ENCODE measurements at regions not wholly inside any gene's neighbourhood (a gene's known extent, or its start where the extent isn't known, plus 50 kb on each side); places are given as distances from the start of the nearest gene placed in this dataset.

DNA sequence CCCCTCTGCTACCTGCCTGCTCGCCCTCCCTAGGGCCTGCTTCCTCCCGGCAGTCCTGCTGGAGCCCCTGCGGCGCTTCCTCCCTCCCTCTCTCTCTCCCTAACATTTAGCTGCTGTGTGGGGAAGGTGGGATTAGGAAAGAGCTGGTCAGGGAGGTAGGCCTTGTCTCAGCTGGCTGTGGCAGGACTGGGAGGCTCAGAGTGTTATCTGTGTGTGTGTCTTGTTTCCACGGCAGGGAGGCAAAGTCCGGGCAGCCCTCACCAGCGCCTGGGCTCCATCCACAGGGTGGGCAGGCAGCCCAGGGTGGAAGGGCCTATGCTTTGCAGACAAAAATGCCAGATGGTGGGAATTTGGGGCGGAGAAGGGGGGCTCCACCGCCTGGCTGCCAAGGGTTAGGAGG lies 105.7 kb downstream of the RPS24 start:
- no peak overlapping the region for H3K27ac ChIP-seq
- no peaks in the 10 kb centered on the region for H3K36me3 ChIP-seq
- no peak overlapping the region for H3K4me3 ChIP-seq
- no peaks in the 10 kb centered on the region for H3K4me1 ChIP-seq
- no peak for TF ChIP-seq POLR2A (IDR thresholded peaks at IDR 0.05)
- TF ChIP-seq EP300 (IDR thresholded peaks at IDR 0.05): no peak
- TF ChIP-seq, protein P1, sequence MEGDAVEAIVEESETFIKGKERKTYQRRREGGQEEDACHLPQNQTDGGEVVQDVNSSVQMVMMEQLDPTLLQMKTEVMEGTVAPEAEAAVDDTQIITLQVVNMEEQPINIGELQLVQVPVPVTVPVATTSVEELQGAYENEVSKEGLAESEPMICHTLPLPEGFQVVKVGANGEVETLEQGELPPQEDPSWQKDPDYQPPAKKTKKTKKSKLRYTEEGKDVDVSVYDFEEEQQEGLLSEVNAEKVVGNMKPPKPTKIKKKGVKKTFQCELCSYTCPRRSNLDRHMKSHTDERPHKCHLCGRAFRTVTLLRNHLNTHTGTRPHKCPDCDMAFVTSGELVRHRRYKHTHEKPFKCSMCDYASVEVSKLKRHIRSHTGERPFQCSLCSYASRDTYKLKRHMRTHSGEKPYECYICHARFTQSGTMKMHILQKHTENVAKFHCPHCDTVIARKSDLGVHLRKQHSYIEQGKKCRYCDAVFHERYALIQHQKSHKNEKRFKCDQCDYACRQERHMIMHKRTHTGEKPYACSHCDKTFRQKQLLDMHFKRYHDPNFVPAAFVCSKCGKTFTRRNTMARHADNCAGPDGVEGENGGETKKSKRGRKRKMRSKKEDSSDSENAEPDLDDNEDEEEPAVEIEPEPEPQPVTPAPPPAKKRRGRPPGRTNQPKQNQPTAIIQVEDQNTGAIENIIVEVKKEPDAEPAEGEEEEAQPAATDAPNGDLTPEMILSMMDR (IDR thresholded peaks at IDR 0.05): no peak
- 60 to 68% methylated on average over 9 of the region's 9 CpGs for WGBS, 2 donors
- no peak for DNase-seq (ENCODE audit: low spot score in 2 of 2)
- no peaks in the 10 kb centered on the region for H3K9me3 ChIP-seq
- H3K27me3 ChIP-seq: no peaks in the 10 kb centered on the region

DNA sequence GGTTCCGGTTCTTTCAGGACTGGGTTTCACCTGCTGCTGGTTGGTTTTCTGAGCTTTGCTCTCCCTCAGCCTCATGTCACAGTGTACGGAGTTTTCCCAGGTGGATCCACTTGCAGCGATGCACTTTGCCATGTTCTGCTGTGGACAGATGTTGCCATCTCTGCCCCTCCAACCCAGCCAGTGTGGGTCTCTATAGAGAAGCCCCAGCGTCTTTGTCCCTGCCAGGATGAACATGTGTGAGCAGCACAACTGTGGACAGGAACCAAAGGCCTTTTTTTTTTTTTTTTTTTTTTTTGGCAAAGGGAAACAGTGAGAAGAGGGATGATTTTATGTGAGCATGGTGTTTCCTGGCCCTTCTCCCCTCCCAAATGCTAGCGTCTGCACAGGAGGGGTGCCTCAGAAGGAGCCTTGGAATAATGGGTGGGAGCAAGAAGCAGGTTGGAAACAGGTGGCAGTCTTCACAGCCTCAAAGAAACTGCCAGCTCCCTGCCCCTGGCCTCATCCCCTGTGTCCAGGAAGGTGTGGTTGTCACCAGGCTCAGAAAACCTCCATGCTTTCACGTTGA lies 106.5 kb downstream of the RPS24 start:
- Histone ChIP-seq H3K27me3 (no peaks in the 10 kb centered on the region), H3K27ac (no peak overlapping the region), H3K4me3 (no peak overlapping the region), H3K36me3 (no peaks in the 10 kb centered on the region), H3K9me3 (no peaks in the 10 kb centered on the region), H3K4me1 (no peaks in the 10 kb centered on the region)
- WGBS, 2 donors: 60 to 70% methylated on average over 6 of the region's 6 CpGs
- no peak for DNase-seq (ENCODE audit: low spot score in 2 of 2)
- no peak for TF ChIP-seq EP300 (IDR thresholded peaks at IDR 0.05)
- no peak for TF ChIP-seq POLR2A (IDR thresholded peaks at IDR 0.05)
- TF ChIP-seq, protein P1 (IDR thresholded peaks at IDR 0.05): no peak

- H3K9me3 ChIP-seq: peaks cover 0 to 5% (median 0%) of the 10 kb centered on the region in 4 donors
- DNase-seq (ENCODE audit: low spot score in 2 of 2): no peak
- H3K4me1 ChIP-seq: no peaks in the 10 kb centered on the region
- no peak for TF ChIP-seq POLR2A (IDR thresholded peaks at IDR 0.05)
- H3K4me3 ChIP-seq: no peak overlapping the region
- H3K36me3 ChIP-seq: no peaks in the 10 kb centered on the region
- no peak overlapping the region for H3K27ac ChIP-seq
- 84 to 86% methylated on average over 3 of the region's 3 CpGs for WGBS, 2 donors
- H3K27me3 ChIP-seq: no peaks in the 10 kb centered on the region
Observed at GRCh38 chr10:78143576-78143975, 109.9 kb downstream of the RPS24 start.

DNA sequence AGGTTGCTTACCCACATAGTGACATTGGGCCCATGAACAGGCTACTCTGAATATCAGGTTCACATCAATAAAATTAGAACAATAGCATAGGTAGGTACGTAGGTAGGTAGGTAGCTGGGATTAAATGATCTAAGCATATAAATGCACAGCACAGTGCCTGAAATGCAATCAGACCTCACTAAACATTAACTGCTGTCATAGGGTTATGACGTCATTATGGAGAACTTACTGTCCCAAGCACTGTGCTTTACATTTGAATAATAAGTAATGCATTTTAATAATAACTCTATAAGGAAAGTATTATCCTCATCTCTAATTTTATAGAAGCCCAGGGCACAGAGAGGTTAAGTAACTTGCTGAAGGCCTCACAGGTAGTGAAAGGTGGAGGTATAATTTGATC lies 112.5 kb downstream of the RPS24 start:
- Histone ChIP-seq H3K27me3 (no peaks in the 10 kb centered on the region), H3K9me3 (peaks cover 0 to 5% (median 0%) of the 10 kb centered on the region in 4 donors), H3K36me3 (no peaks in the 10 kb centered on the region), H3K27ac (no peak overlapping the region), H3K4me3 (no peak overlapping the region), H3K4me1 (no peaks in the 10 kb centered on the region)
- 50 to 52% methylated on average over 2 of the region's 2 CpGs for WGBS, 2 donors
- TF ChIP-seq EP300 (IDR thresholded peaks at IDR 0.05): no peak
- TF ChIP-seq, protein P1 (IDR thresholded peaks at IDR 0.05): no peak
- TF ChIP-seq POLR2A (IDR thresholded peaks at IDR 0.05): no peak
- no peak for DNase-seq (ENCODE audit: low spot score in 2 of 2)

DNA sequence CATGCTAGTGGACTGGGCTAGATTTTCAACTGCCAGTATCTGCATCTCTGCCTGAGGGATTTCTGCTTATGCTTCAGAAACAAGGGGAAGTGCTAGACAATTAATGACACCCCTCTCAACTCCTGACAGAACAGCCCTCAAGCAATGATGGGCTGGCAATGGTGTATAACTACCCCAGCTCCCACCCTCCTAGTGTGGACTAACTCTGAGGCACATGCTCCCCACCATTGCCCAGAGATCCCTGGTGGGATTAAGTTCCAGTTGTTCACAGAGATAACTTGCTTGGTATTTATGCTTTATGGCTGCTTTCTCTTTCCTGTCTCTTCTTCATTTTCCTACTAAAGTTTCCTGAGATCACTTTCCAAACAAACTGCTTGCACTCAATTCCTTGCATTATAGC lies 113.5 kb downstream of the RPS24 start:
- peaks cover 0 to 5% (median 0%) of the 10 kb centered on the region in 4 donors for H3K9me3 ChIP-seq
- no peak overlapping the region for H3K27ac ChIP-seq
- H3K4me3 ChIP-seq: no peak overlapping the region
- H3K27me3 ChIP-seq: no peaks in the 10 kb centered on the region
- no peaks in the 10 kb centered on the region for H3K36me3 ChIP-seq
- H3K4me1 ChIP-seq: no peaks in the 10 kb centered on the region
- TF ChIP-seq, protein P1 (IDR thresholded peaks at IDR 0.05): no peak
- TF ChIP-seq POLR2A (IDR thresholded peaks at IDR 0.05): no peak
- TF ChIP-seq EP300 (IDR thresholded peaks at IDR 0.05): no peak
- no peak for DNase-seq (ENCODE audit: low spot score in 2 of 2)

Data from tibial nerve (tissue), 4 donors.